AG20443 (cell line): ENCODE measurements at regions not wholly inside any gene's neighbourhood (a gene's known extent, or its start where the extent isn't known, plus 50 kb on each side); places are given as distances from the start of the nearest gene placed in this dataset.

Experiments
- DNase-seq: peaks from one replicate; pipeline ENCODE4 v3.0.0; 2012; ENCODE audit warnings: low spot score, mixed read lengths

DNA sequence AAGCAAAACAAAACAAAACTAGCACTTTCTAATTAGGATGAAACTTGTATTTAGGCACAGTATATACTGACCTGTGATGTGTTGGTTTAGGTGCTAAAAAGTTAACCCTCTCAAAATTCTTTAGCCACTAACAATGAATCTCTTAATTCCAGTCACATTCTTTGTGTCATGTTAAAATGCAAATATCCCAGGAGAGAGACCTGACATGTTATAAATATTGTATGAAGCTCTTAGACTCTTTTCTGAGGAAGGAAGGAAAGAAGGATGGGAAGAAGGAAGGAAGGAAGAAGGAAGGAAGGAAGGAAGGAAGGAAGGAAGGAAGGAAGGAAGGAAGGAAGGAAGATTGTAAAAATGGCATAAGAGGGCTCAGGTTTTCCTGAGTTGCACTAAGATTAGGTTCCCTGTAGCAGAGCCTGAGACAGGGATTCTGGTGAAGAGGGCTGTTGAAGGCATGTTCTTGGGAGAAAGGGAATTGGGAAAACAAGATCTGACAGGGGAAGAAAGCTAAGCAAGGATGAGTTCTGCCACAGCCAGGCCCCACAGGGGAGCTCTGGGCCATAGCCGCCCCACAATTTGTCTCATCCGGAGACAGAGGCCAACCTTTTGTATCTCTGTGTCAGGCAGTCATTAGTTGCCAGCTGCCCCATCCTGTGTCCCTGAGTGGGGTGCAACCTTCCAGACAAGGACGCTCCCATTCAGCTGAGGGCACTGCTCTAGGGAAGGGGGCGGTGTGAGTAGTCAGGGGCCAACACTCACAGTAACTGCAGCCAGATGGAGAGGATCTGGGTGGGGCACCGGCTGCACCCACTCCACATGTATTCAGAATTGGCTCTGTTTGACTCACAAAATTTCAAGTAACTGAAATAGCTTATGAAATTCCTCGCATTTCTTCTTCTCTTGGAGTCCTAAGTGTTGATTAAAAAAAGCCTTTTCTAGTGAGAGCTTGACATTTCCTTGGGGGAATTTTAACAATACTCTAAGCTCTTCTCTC is 189.3 kb upstream of the ARG1 start:
- peak; percentile 73 for DNase-seq

DNA sequence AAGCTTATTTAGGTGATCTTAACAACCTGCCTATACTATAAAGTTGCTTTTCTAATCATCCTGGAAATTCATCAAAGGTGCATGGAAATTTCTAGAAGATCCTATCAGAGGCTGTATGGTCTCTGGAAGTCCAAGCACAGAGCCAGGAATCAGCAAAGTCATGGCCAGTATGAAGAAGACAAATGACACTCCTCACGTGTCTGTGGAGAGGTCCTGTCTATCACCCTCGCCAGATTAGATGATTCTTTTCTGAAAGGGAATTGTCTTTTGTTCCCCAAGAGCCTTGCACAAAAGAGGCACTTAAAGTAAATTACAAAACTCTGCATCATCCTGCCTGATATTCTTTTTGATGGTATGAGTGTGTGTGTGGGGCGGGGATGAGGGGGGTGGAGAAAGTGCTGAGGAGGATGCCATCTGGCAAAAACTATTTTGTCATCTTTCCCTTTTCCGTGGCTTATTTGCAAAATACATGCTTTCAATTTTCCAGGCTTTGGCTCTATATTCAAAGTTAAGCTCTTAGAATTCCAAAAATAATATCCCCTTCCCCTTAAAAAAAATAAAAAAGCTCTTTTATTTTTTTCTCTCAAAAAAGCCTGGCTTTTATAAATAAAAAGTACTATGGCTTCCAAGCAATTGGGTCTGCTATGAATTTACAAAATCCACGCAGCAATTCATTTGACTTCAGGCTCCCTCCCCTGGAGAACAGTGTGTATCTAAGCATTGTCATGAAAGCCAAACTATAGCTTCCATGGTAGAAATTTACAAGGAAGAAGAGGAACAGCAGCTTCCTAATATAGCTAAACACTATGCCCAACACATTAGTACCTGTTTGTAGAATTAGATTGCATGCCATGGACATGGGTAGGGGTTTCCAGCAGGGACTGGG is 185.2 kb upstream of the ARG1 start:
- DNase-seq = peak; percentile 58

DNA sequence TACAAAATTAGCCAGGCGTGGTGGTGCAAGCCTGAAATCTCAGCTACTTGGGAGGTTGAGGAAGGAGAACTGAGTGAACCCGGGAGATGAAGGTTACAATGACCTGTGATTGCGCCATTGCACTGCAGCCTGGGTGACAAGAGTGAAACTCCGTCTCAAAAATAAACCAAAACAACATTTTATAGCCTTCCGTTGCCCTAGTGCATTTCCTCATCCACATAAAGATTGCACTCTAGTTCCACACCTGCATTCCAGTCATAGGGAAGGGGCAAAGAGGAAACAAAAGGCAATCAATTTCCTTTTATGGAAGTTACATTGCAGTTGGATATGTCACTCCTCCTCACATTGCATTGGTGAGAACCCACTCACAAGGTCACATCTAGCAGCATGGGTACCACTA is 182.7 kb upstream of the ARG1 start:
- DNase-seq = no peak

DNA sequence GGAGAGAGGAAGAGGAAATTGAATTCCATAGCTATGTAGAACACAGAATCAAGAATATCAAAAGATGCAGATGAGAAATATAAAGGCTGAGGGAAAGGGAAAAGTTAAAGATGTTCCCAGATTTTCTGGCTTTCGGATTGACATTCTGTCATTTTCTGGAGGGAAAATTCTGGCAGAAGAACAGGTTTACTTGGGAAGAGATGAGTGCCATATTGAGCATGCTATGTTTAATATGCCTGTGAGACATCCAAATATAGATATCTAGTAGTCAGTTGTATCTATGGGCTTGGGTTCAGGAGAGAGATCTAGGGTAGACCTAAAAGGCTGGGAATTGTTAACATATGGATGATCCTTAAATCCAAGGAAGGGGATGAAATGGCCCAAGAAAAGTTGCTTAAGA is 181.9 kb upstream of the ARG1 start:
- no peak for DNase-seq

DNA sequence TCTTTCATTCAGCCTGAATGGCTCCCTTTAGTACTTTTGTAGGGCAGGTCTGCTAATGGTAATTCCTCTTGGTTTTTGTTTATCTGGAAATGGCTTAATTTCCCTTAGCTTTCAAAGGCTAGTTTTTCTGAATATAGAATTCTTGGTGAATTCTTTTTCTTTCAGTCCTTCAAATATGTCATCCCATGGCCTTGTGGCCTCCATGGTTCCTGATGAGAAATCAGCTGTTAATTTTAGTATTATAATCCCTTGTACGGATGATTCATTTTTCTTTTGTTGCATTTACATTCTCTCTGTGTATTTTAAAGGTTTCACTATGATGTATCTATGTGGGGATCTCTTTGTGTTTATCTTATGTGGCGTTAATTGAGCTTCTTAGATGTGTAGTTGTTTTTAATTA is 179.6 kb upstream of the ARG1 start:
- DNase-seq = no peak

DNA sequence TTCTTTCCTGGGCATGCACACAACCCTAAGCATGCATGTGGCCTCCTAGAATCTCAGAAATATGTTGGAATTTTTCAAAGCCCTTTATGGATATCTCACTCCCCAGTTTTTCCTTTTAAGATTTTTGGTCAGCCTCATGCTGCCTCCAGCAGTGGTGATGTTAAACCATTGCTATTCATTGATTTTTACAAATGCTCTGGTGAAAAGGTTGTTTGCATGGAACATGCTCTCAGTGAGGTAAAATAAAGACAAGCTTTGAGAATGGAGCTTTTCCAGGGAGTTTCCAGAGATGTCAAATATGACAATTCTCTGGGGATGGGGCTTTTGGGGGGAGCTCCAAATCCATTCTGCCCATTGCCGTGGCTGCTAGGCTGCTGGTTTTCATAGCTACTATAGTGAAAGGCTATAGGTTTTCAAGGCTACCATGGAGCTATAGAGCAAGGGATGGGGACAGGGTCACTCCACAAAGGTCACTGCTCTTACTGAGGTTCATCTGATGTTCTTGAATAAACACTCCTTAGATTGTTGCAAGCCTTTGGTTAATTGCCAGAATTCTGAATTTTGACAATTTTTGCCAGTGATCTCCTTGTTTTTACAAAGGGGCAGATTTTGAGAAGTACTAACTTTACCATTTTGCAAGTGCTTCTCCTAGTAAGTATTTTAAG is 178.1 kb upstream of the ARG1 start:
- DNase-seq = no peak

DNA sequence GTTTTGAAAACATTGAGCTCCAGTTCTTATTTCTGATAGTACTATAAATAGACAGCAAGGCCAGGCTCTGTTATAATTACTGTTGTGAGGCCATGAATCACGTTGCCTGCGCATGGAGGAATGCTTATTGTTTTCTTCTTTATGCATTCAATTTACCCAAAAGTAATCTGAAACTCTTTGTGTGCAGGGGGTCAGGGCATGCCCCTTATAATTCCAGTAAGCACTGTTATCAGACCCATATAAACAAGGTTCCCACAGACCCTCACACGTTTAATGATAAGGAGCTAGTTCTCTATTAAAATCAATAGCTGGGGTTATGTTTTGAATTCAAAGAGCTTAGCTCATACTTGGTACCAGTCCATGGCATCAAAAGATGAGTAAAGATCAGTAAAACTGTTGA is 174.8 kb upstream of the ARG1 start:
- DNase-seq = no peak

DNA sequence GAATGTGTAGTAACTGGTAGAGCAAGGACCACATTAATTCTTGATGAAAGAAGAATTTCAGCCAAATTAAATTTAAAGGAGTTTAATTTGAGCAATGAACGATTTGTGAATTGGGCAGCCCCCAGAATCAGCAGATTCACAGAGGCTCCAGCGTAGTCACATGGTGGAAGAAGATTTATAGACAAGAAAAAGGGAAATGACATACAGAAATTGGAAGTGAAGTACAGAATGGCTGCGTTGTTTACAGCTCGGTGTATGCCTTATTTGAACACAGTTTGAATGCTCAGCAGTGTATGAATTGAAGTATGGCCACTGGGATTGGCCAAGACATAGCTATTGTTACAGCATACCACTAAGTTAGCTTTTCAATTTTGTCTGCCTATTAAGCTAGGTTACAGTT is 173.6 kb upstream of the ARG1 start:
- no peak for DNase-seq

DNA sequence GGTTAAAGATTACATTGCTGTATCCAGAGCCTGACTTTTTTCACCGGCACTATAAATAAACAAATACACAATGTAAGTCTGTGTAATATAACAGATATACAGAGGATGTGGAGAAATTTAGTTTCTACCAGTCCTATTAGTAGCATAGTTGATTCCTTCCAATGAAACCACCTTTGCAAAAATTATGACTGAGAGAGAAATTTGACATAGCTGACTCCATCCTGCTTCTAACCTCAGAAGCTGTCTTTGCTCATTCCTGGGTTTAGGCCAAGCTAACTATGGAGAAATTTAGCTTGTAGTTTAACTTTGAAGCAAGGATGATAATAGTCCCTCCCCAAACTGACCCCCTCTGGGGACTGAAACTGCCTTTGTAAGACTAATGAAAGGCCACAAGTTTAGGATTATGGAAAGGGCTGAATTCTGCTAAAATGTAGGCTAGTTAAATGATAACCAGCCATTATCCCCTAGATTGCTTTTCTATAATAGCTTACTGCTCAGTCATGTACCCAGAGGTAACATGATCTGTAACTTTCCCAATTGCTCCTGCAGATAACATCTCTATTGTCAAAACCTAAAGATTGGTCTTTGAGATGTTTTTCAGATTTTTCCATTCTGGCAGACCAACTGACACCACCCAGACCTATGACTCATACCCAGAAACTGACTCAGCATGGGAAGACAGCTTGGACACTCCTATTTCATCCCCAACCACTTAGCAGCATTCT is 172.8 kb upstream of the ARG1 start:
- peak; percentile 86 for DNase-seq

DNA sequence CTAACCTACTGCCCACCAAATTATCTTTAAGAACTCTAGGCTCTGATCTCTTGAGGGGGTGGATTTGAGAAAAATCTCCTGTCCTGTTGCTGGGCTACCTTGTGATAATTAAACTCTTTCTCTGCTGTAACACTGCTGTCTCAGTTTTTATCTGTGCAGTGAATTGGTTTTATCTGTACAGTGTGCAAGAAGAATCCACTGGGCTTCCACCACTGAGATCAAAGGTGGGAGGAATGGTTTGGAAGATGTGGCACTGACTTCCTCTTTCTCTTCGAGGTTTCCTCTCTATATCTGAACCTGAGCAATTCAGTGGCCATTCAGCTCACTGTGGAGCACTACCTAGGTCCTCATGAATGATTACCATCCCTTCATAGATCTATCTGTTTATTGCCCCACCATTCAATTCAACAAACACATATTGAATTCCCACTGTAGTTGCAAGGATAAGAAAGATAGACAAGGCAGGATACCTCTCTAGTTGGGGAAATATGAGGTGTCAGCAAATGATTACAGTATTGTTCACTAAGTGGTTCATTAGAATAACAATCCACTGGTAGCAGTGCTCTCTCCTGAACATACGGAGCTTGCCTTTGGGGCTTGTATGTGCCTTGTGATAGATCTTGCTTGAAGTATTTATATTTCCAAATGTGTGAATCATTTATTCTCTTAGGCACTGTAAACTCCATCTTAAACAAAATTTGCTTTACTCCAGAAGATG is 172.1 kb upstream of the ARG1 start:
- no peak for DNase-seq

DNA sequence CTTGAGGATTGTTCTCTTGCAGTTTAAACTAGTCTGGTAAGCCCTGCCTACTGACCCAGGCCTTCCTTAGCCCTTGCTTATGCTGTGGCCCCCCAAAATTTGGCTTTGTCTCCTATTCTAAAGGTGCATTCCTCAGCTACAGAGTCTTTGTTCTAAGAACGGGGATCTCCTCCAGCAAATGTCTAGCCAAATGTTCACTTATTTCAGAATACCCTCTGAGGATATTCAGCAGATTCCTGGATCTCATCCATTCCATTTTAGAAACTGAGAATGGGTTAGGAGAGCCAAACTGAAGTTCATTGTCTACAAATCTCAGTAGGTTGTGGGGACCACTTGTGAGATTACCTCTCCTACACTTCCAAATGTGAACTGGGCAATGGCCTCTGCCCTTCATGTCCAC is 164.2 kb upstream of the ARG1 start:
- DNase-seq = no peak

DNA sequence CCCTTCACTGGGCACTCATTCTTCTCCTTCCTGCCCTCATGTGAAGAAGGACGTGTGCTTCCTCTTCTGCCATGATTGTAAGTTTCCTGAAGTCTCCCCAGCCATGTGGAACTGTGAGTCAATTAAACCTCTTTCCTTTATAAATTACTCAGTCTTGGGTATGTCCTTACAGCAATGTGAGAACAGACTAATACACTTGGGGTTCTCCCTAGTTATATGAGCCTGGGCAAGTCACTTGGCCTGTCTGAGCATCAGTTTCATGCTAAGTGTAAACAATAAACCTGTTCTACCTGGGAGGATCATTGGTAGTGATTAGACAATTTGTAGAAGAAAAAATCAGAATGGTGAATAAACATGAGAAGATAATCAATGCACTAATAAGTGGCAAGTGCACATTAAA is 162.2 kb upstream of the ARG1 start:
- DNase-seq = no peak

DNA sequence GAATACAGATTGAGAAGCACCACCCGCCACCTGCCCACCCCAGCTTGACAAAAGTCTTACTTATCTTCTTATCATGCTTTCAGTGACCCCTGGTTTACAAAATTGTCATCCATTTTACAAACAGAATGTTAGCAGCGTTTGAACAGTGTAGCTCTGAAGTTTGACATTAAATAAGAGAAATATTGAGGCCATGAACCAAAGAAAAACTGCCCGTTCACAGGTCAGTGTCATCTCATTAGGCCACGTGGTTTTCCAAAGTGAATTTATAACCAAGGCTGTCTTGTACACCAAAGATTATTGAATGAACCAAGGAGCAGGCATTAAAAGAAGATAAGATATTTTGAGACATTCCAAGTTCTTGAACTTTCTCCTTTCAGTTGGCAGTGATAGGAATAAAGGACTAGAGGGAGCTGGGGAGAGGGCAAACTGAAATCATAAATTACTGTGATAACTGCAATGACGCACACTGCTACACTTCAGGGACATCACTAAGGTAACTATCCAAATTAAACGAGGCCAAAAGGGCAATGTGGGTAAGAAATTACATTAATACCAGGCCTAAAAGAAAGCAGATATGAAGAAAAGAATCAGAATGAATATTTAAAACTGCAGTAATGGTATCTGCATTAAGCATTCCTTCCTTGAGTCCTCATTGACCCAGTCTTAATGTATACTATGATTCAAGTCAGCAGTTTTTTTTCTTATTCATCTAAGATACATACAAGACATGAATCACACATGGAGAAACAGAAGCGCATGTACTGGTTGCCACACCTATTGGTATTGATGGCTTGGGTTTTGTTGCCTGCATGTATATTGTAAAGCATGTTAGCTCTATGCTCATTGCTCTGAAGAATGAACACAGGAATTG is 159.8 kb upstream of the ARG1 start:
- DNase-seq = no peak

DNA sequence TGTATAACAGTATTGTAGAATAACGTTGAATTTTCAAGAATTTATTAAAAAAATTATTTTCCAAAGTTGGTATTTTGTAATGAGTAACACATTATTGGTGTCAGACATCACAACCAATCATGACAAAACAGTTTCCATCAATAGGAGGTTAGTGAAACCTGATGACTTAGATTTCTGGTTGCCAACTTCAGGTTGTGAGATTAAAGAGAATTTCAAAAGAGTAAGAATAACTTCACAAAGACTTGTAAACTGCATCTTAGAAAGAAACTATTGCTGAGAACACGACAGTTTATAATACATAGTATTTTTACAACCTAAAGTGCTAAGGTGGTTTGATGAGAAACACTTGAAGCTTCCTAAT is 159.2 kb upstream of the ARG1 start:
- DNase-seq = no peak

DNA sequence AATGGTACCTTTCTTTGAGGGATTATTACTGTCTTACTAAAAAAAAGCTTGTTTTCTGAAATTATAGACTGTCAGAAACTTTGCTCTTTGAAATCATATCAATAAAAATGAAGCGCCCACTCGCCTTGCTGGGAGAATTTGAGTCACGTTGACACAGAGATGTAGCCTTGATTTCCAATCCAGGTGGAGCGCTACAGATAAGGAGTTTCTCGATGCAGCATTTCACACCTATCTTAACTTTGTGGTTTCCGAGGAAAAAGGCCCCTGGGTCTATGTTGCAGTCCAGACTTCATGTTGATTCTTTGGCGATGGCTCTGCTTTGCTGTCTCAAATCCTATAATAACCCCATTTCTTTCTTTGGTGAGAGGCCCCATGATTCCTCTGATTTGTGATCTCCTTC is 158.1 kb upstream of the ARG1 start:
- no peak for DNase-seq

DNA sequence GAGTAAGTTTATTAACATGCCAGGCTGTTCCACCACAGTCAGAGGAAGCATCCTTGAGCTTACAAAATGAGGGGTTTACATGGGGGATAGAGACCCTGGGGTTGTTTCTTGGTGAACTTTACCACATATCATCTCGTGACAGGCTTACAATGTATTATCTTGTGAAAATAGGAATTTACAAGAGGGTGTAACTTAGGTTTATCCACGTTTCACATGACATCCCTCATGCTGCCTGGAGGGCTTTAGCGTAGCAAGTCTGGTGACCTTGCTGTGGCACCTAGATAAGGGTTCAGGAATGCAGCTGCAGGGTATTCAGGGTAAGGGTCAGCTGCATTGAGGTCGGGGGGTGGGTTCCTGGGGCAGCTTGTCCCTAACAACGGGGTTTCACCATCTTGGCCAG is 154.6 kb upstream of the ARG1 start:
- no peak for DNase-seq

DNA sequence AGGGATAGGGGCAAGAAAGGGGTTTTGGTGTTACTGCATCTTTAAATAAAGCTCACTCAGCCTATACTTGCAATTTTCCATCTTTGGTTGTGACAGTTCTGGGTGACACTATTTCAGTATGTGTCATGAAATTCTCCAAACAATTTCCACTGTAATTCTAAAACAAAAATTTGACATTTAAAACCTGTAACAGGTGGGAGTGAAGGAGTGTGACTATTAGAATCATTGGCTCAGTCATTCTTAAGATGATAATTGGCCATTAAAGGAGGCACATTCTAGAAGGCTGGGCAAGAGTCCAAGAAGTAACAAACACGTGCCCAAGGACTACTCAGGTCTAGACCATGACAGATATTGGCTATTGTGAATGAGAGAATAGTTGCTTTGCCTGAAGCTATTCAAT is 153.3 kb upstream of the ARG1 start:
- no peak for DNase-seq

DNA sequence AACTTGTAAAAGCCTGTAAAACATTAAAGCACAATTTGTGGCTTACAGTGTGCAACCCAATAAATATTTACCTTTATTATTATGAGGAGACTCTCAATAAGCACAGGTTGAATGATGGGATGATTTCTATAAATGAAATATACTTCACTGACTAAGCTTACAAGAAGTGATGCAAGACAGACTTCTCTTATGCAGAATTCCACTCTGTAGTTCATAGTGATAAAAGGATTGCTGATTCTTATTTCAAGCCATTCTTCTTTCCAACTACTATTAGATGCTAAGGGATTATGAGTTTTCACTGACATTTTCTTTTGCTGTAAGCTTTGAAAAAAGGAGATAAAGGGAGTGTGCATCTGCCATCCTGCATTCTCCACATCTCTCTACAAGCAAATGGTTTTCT is 149.0 kb upstream of the ARG1 start:
- no peak for DNase-seq

DNA sequence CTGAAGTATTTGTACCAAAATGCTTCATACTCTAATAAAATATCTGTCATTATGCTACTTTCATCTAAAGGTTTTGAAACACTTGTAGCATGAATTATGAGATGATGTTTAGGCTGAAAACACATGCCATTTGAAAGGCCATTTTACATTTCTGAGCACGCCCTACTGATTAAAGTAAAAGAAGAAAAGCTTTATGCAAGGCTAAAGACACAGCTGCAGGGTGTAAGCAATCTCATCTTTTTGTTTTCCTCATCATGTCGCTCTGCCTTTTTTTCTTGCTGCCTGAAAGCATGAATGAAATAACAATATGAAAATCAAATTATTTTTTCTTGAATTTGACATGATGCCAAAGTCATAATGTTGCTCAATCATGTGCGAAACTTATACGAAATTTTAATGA is 148.6 kb upstream of the ARG1 start:
- DNase-seq = no peak

DNA sequence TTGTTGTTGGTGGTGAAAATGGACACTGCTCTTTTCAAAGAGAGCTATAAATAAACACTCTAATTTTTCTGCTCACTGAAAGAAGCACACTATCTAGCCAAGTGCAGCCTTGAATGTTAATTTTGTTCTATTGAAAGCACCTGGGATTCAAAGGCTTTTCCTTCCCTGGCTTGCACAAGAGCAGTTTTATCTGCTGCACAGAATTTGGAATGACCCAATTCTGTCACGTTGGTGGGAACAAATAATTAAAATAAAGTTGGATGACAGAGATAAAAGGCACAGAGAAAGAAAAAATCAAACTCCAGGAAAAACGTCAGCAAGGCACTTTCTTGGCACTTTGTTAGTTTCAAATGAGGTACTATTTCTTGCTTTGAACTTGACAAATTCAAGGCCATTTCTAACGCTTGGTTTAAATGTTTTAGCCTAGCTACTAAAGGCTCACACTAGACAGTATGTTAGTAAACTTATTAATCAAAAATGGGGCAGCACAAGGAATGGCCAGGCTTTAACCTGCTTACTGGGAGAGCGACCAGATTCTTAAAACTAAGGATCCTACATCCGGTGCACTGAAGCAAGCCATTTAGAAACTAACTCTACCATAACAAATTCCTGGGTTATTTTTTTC is 145.5 kb upstream of the ARG1 start:
- no peak for DNase-seq
